ENCODE measurements at regions not wholly inside any gene's neighbourhood (a gene's known extent, or its start where the extent isn't known, plus 50 kb on each side); places are given as distances from the start of the nearest gene placed in this dataset.
"Not testable (repeated sequence)": the region's sequence is repeated elsewhere in the genome, so short reads cannot be mapped to it uniquely, and the experiment has no call there.

GRCh38 chr17:71470062-71470461, 650.8 kb upstream of the SOX9 start:
- no peak for DNase-seq

- DNase-seq = no peak
Measured at GRCh38 chr17:71472809-71473789, 647.7 kb upstream of the SOX9 start.

- DNase-seq = no peak
Measured at GRCh38 chr17:71477356-71477755, 643.5 kb upstream of the SOX9 start.

- no peak for DNase-seq
Measured at GRCh38 chr17:71480099-71480498, 640.7 kb upstream of the SOX9 start.

- no peak for DNase-seq
Measured at GRCh38 chr17:71482625-71483024, 638.2 kb upstream of the SOX9 start.

GRCh38 chr17:71484546-71484945, 636.3 kb upstream of the SOX9 start:
- no peak for DNase-seq

GRCh38 chr17:71485426-71485825, 635.4 kb upstream of the SOX9 start:
- DNase-seq = no peak

- no peak for DNase-seq
Measured at GRCh38 chr17:71486261-71486660, 634.6 kb upstream of the SOX9 start.

GRCh38 chr17:71488851-71489250, 632.0 kb upstream of the SOX9 start:
- DNase-seq = no peak

GRCh38 chr17:71494062-71494855, 626.6 kb upstream of the SOX9 start:
- no peak for DNase-seq

GRCh38 chr17:71495420-71495819, 625.4 kb upstream of the SOX9 start:
- DNase-seq = no peak

- DNase-seq = no peak
Measured at GRCh38 chr17:71496552-71496951, 624.3 kb upstream of the SOX9 start.

- DNase-seq = no peak
Measured at GRCh38 chr17:71500761-71501555, 619.9 kb upstream of the SOX9 start.

GRCh38 chr17:71501711-71502110, 619.1 kb upstream of the SOX9 start:
- DNase-seq = no peak

- DNase-seq = no peak
Measured at GRCh38 chr17:71502443-71502842, 618.4 kb upstream of the SOX9 start.

- no peak for DNase-seq
Measured at GRCh38 chr17:71503710-71504465, 616.9 kb upstream of the SOX9 start.

- DNase-seq = no peak
Measured at GRCh38 chr17:71505200-71505599, 615.6 kb upstream of the SOX9 start.

GRCh38 chr17:71505981-71506380, 614.8 kb upstream of the SOX9 start:
- no peak for DNase-seq

GRCh38 chr17:71511266-71511995, 609.4 kb upstream of the SOX9 start:
- DNase-seq = no peak

GRCh38 chr17:71513725-71514124, 607.1 kb upstream of the SOX9 start:
- not testable (repeated sequence) for DNase-seq

GRCh38 chr17:71516149-71516548, 604.7 kb upstream of the SOX9 start:
- no peak for DNase-seq
